ENCODE measurements at regions not wholly inside any gene's neighbourhood (a gene's known extent, or its start where the extent isn't known, plus 50 kb on each side); places are given as distances from the start of the nearest gene placed in this dataset.

- TF ChIP-seq CTCF (IDR thresholded peaks at IDR 0.05) (no peak), ZFX (IDR thresholded peaks at IDR 0.05; ENCODE audit: borderline replicate concordance) (no peak)
These were observed 203.9 kb downstream of the FBXO15 start for GRCh38 chr18:73943763-73944162.

Data from 22Rv1 (cell line).